Upper lobe of left lung (tissue), 4 donors: ENCODE measurements at regions not wholly inside any gene's neighbourhood (a gene's known extent, or its start where the extent isn't known, plus 50 kb on each side); places are given as distances from the start of the nearest gene placed in this dataset.

ENCODE experiments used
- CTCF ChIP-seq, 6 experiments: fragments of 450-650 bp in 4 of 6; fragments of 200-600 bp in 2 of 6; sonication (generic) in 2 of 6; IDR thresholded peaks; one replicate each; pipeline ENCODE4 v1.5.1; 2016 to 2019; ENCODE audit warnings: antibody characterized with exemption in 6 of 6
- EP300 ChIP-seq, 4 donors: sonication (generic); formaldehyde crosslinking; IDR thresholded peaks; one replicate each; pipeline ENCODE4 v1.5.1; 2017; ENCODE audit warnings: antibody characterized with exemption in 4 of 4, control low read depth in 2 of 4
- POLR2A ChIP-seq, 4 donors: fragments of 450-650 bp; IDR thresholded peaks; one replicate each; pipeline ENCODE4 v1.5.1; 2016 to 2017; ENCODE audit warnings: antibody characterized with exemption in 4 of 4, mild to moderate bottlenecking in 2 of 4

- no peak for TF ChIP-seq EP300 (IDR thresholded peaks at IDR 0.05)
- TF ChIP-seq CTCF (IDR thresholded peaks at IDR 0.05), result no peak
- no peak for TF ChIP-seq POLR2A (IDR thresholded peaks at IDR 0.05)
Observed at GRCh38 chr6:44717431-44717830, 329.9 kb downstream of the CDC5L start.
